HG03565 (cell line): ENCODE measurements at regions not wholly inside any gene's neighbourhood (a gene's known extent, or its start where the extent isn't known, plus 50 kb on each side); places are given as distances from the start of the nearest gene placed in this dataset.

ENCODE experiments used
- ATAC-seq: cut with Tn5 transposase; IDR thresholded peaks from one replicate; pipeline ENCODE4 v1.9.1; 2021; ENCODE audit warnings: mild to moderate bottlenecking, moderate library complexity; ENCODE audit not compliant: unreplicated experiment

DNA sequence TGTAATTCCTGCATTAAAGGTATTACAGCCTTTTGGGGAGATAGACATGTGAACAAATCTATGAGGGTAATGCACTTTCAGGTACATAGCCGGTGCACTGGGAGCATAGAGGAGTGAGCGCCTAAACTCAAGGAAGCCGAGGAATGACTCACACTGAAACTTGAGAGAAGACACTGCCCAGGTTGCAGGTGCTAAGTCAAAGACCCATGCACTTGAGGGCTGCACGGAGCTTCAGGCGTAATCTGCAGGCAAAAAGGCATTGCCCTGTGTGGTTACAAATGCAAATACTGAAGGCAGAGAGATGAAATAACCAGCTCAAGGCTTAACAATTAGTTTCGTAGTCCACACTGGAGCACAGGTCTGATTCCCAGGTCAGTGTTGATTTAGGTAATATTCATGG, 51.0 kb upstream of the OSBPL3 start:
- ATAC-seq, result peak; percentile 81
